ENCODE measurements at regions not wholly inside any gene's neighbourhood (a gene's known extent, or its start where the extent isn't known, plus 50 kb on each side); places are given as distances from the start of the nearest gene placed in this dataset.

GRCh38 chr16:55938126-55938525 lies 63.0 kb upstream of the CES5A start:
- no peak for DNase-seq

DNA sequence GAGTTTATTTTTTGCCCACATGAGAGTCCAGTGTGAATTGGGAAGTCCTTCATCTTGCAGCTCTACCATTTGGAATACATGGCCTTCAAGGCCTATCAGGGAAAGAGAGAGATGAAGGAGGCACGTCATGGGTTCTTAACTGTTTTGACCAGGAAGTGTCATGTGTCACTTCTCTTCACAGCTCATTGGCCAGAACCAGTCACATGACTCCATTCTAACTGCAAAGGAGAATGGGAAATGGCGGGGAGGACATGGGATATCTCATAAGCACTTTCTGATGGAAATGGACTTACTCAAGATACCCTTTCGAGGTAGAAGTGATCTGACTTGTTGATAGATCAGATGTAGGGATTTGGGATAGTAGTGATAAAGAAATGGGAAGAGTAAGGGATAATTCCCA lies 57.9 kb upstream of the CES5A start:
- no peak for DNase-seq

DNA sequence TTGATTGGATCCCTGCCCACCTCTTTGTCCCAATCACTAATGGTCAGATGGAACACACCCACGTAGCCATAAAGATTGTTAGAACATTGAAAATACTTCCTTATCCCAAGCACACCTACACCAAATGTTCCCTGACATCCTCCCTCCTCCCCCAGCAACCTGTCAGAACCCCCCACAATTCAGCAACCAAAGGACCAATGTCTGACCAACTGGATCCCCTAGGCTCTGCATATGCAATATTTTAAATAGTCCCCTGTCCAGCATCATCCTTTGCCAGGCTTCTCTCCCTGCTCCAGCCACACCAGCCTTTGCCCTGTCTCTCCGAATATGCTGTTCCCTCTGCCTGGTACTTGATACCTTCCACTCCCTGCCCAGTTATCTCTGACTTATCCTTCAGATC lies 54.9 kb upstream of the CES5A start:
- DNase-seq, result no peak

GRCh38 chr16:55929181-55929580 lies 54.0 kb upstream of the CES5A start:
- no peak for DNase-seq

DNA sequence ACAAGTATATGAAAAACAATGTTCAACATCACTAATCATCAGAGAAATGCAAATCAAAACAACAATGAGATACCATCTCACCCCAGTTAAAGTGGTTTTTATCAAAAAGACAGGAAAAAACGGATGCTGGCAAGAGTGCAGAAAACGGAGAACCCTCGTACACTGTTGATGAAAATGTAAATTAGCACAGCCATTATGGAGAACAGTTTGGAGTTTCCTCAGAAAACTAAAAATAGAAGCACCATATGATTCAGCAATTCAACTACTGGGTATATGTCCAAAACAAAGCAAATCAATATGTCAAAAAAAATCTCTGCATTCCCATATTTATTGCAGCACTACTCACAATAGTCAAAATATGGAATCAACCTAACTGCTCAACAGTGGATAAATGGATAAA lies 50.1 kb upstream of the CES5A start:
- DNase-seq, result no peak

Data from activated CD4-positive, alpha-beta T cell treated with anti-CD3 and anti-CD28 coated beads, Interleukin-2, amount 50 U/mL, for 48 hours (primary cell).